Activated B cell treated with CpG ODN at 0.5 μM for 24 hours (primary cell): ENCODE measurements at regions not wholly inside any gene's neighbourhood (a gene's known extent, or its start where the extent isn't known, plus 50 kb on each side); places are given as distances from the start of the nearest gene placed in this dataset.

Source experiments
- ATAC-seq: fragments of 200-7000 bp; cut with Tn5 transposase; one replicate; pipeline ENCODE4 v1.10.0; 2021; ENCODE audit warnings: low read depth, mild to moderate bottlenecking, moderate library complexity
- CTCF ChIA-PET: fragments of 350-600 bp; sonication (Branson Sonifier 250); formaldehyde crosslinking; loops from one replicate; lab custom pipeline; 2021; ENCODE audit warnings: antibody characterized with exemption; lab: Charles Lee
- POLR2A ChIA-PET: fragments of 350-600 bp; sonication (Branson Sonifier 250); formaldehyde crosslinking; loops from one replicate; lab custom pipeline; 2021; ENCODE audit warnings: antibody characterized with exemption; lab: Charles Lee
- DNase-seq: peaks from one replicate; pipeline ENCODE4 v3.0.0; 2022
- H3K27ac Mint-ChIP-seq: one replicate; pipeline ENCODE4 v1.8.0; 2020; ENCODE audit warnings: mixed read lengths
- H3K27me3 Mint-ChIP-seq: one replicate; pipeline ENCODE4 v1.8.0; 2021; ENCODE audit warnings: mixed read lengths
- H3K36me3 Mint-ChIP-seq: one replicate; pipeline ENCODE4 v1.8.0; 2021; ENCODE audit warnings: low read depth, mixed read lengths
- H3K4me1 Mint-ChIP-seq: one replicate; pipeline ENCODE4 v1.8.0; 2021; ENCODE audit warnings: mixed read lengths
- H3K4me3 Mint-ChIP-seq: one replicate; pipeline ENCODE4 v1.8.0; 2020; ENCODE audit warnings: mild to moderate bottlenecking, mixed read lengths
- H3K9me3 Mint-ChIP-seq: one replicate; pipeline ENCODE4 v1.8.0; 2020; ENCODE audit warnings: mixed read lengths
- CTCF ChIP-seq: fragments of 200-600 bp; IDR thresholded peaks from one replicate; pipeline ENCODE4 v1.8.0; 2022; ENCODE audit warnings: antibody characterized with exemption, mild to moderate bottlenecking
- intact Hi-C: fragments of 100-400 bp; cut with micrococcal nuclease; formaldehyde crosslinking; loops from one replicate; pipeline ENCODE4 v1.15.1; 2024

GRCh38 chr6:1002989-1003388 lies 308.9 kb upstream of the FOXQ1 start:
- Mint-ChIP-seq H3K4me1 (no peaks in the 10 kb centered on the region), H3K36me3 (no peaks in the 10 kb centered on the region), H3K27me3 (peaks cover 7% of the 10 kb centered on the region), H3K9me3 (no peaks in the 10 kb centered on the region), H3K27ac (no peak overlapping the region), H3K4me3 (no peak overlapping the region)
- CTCF ChIA-PET, result no interaction called here
- no peak for TF ChIP-seq CTCF
- POLR2A ChIA-PET, result no interaction called here
- ATAC-seq (no peak), DNase-seq (no peak)
- intact Hi-C loops, result no loop called here

- no peak for ATAC-seq
- ChIA-PET POLR2A (no interaction called here), CTCF (no interaction called here)
- Mint-ChIP-seq H3K9me3 (no peaks in the 10 kb centered on the region), H3K4me3 (no peak overlapping the region), H3K36me3 (no peaks in the 10 kb centered on the region), H3K4me1 (no peaks in the 10 kb centered on the region), H3K27ac (no peak overlapping the region), H3K27me3 (peaks cover 12% of the 10 kb centered on the region)
- no peak for TF ChIP-seq CTCF
- DNase-seq, result no peak
- intact Hi-C loops, result no loop called here
These were observed 308.9 kb upstream of the EXOC2 start for GRCh38 chr6:1001655-1002349.

- no peak for ATAC-seq
These were observed 306.6 kb upstream of the EXOC2 start for GRCh38 chr6:999552-999951.

GRCh38 chr6:998551-998950 lies 305.6 kb upstream of the EXOC2 start:
- Mint-ChIP-seq H3K27ac (no peak overlapping the region), H3K4me3 (no peak overlapping the region), H3K9me3 (no peaks in the 10 kb centered on the region), H3K36me3 (no peaks in the 10 kb centered on the region), H3K27me3 (peaks cover 24% of the 10 kb centered on the region), H3K4me1 (no peaks in the 10 kb centered on the region)
- ChIA-PET POLR2A (no interaction called here), CTCF (no interaction called here)
- intact Hi-C loops, result no loop called here
- TF ChIP-seq CTCF, result no peak
- DNase-seq (no peak), ATAC-seq (no peak)

More at GRCh38 chr6:999552-999951, 306.6 kb upstream of the EXOC2 start:
- H3K36me3 Mint-ChIP-seq, result no peaks in the 10 kb centered on the region
- ChIA-PET CTCF (no interaction called here), POLR2A (no interaction called here)
- TF ChIP-seq CTCF, result no peak
- no peak overlapping the region for H3K27ac Mint-ChIP-seq
- no peaks in the 10 kb centered on the region for H3K4me1 Mint-ChIP-seq
- no peak for DNase-seq
- peaks cover 23% of the 10 kb centered on the region for H3K27me3 Mint-ChIP-seq
- no peaks in the 10 kb centered on the region for H3K9me3 Mint-ChIP-seq
- H3K4me3 Mint-ChIP-seq, result no peak overlapping the region
- intact Hi-C loops, result no loop called here

GRCh38 chr6:996271-996852 lies 303.4 kb upstream of the EXOC2 start:
- no peak for TF ChIP-seq CTCF
- Mint-ChIP-seq H3K27me3 (peaks cover 20% of the 10 kb centered on the region), H3K27ac (no peak overlapping the region), H3K36me3 (no peaks in the 10 kb centered on the region), H3K4me3 (no peak overlapping the region), H3K4me1 (no peaks in the 10 kb centered on the region), H3K9me3 (no peaks in the 10 kb centered on the region)
- intact Hi-C loops, result no loop called here
- no peak for ATAC-seq
- ChIA-PET POLR2A (no interaction called here), CTCF (no interaction called here)
- no peak for DNase-seq
